ENCODE measurements at regions not wholly inside any gene's neighbourhood (a gene's known extent, or its start where the extent isn't known, plus 50 kb on each side); places are given as distances from the start of the nearest gene placed in this dataset.

- Histone ChIP-seq H3K36me3 (ENCODE audit: low read depth) (no peaks in the 10 kb centered on the region), H3K4me1 (ENCODE audit: insufficient read depth, poor library complexity, severe bottlenecking) (no peaks in the 10 kb centered on the region), H3K4me3 (ENCODE audit: severe bottlenecking) (no peak overlapping the region), H3K9me3 (ENCODE audit: severe bottlenecking) (no peaks in the 10 kb centered on the region), H3K27me3 (ENCODE audit: insufficient read depth, poor library complexity, severe bottlenecking) (no peaks in the 10 kb centered on the region), H3K27ac (ENCODE audit: poor library complexity, severe bottlenecking) (no peak overlapping the region)
- no peak for TF ChIP-seq CTCF (IDR thresholded peaks at IDR 0.05; ENCODE audit: poor library complexity, severe bottlenecking)
- no peak for ATAC-seq (ENCODE audit: low read depth)
- no peak for DNase-seq (ENCODE audit: low spot score)
Observed at GRCh38 chr11:91446267-91446666, 778.4 kb upstream of the FAT3 start.

- H3K4me1 ChIP-seq (ENCODE audit: insufficient read depth, poor library complexity, severe bottlenecking) = no peaks in the 10 kb centered on the region
- H3K27me3 ChIP-seq (ENCODE audit: insufficient read depth, poor library complexity, severe bottlenecking) = no peaks in the 10 kb centered on the region
- no peak overlapping the region for H3K27ac ChIP-seq (ENCODE audit: poor library complexity, severe bottlenecking)
- no peak for DNase-seq (ENCODE audit: low spot score)
- no peaks in the 10 kb centered on the region for H3K9me3 ChIP-seq (ENCODE audit: severe bottlenecking)
- 0 out of 3 replicates have a peak, but pooled peaks have one; percentile 33 for ATAC-seq (ENCODE audit: low read depth)
- H3K4me3 ChIP-seq (ENCODE audit: severe bottlenecking) = no peak overlapping the region
- H3K36me3 ChIP-seq (ENCODE audit: low read depth) = no peaks in the 10 kb centered on the region
- no peak for TF ChIP-seq CTCF (IDR thresholded peaks at IDR 0.05; ENCODE audit: poor library complexity, severe bottlenecking)
Observed at GRCh38 chr11:91435694-91436395, 788.8 kb upstream of the FAT3 start.

- DNase-seq (ENCODE audit: low spot score) (no peak), ATAC-seq (ENCODE audit: low read depth) (no peak)
- Histone ChIP-seq H3K27me3 (ENCODE audit: insufficient read depth, poor library complexity, severe bottlenecking) (no peaks in the 10 kb centered on the region), H3K9me3 (ENCODE audit: severe bottlenecking) (no peaks in the 10 kb centered on the region), H3K4me3 (ENCODE audit: severe bottlenecking) (no peak overlapping the region), H3K4me1 (ENCODE audit: insufficient read depth, poor library complexity, severe bottlenecking) (no peaks in the 10 kb centered on the region), H3K27ac (ENCODE audit: poor library complexity, severe bottlenecking) (no peak overlapping the region), H3K36me3 (ENCODE audit: low read depth) (no peaks in the 10 kb centered on the region)
- no peak for TF ChIP-seq CTCF (IDR thresholded peaks at IDR 0.05; ENCODE audit: poor library complexity, severe bottlenecking)
Observed at GRCh38 chr11:91433284-91434010, 791.2 kb upstream of the FAT3 start.

- no peaks in the 10 kb centered on the region for H3K27me3 ChIP-seq (ENCODE audit: insufficient read depth, poor library complexity, severe bottlenecking)
- H3K9me3 ChIP-seq (ENCODE audit: severe bottlenecking) = no peaks in the 10 kb centered on the region
- DNase-seq (ENCODE audit: low spot score) (no peak), ATAC-seq (ENCODE audit: low read depth) (no peak)
- H3K36me3 ChIP-seq (ENCODE audit: low read depth) = no peaks in the 10 kb centered on the region
- no peaks in the 10 kb centered on the region for H3K4me1 ChIP-seq (ENCODE audit: insufficient read depth, poor library complexity, severe bottlenecking)
- H3K4me3 ChIP-seq (ENCODE audit: severe bottlenecking) = no peak overlapping the region
- TF ChIP-seq CTCF (IDR thresholded peaks at IDR 0.05; ENCODE audit: poor library complexity, severe bottlenecking) = no peak
- no peak overlapping the region for H3K27ac ChIP-seq (ENCODE audit: poor library complexity, severe bottlenecking)
Observed at GRCh38 chr11:91421641-91422040, 803.0 kb upstream of the FAT3 start.

- H3K27me3 ChIP-seq (ENCODE audit: insufficient read depth, poor library complexity, severe bottlenecking) = no peaks in the 10 kb centered on the region
- TF ChIP-seq CTCF (IDR thresholded peaks at IDR 0.05; ENCODE audit: poor library complexity, severe bottlenecking) = no peak
- H3K4me1 ChIP-seq (ENCODE audit: insufficient read depth, poor library complexity, severe bottlenecking) = no peaks in the 10 kb centered on the region
- ATAC-seq (ENCODE audit: low read depth) (no peak), DNase-seq (ENCODE audit: low spot score) (no peak)
- no peak overlapping the region for H3K4me3 ChIP-seq (ENCODE audit: severe bottlenecking)
- no peak overlapping the region for H3K27ac ChIP-seq (ENCODE audit: poor library complexity, severe bottlenecking)
- H3K36me3 ChIP-seq (ENCODE audit: low read depth) = no peaks in the 10 kb centered on the region
- no peaks in the 10 kb centered on the region for H3K9me3 ChIP-seq (ENCODE audit: severe bottlenecking)
Observed at GRCh38 chr11:91407842-91408241, 816.8 kb upstream of the FAT3 start.
